Sigmoid colon (tissue), 6 donors: ENCODE measurements at regions not wholly inside any gene's neighbourhood (a gene's known extent, or its start where the extent isn't known, plus 50 kb on each side); places are given as distances from the start of the nearest gene placed in this dataset.

Experiments
- DNase-seq: peaks from one replicate; pipeline ENCODE4 v3.0.0-alpha.2; 2019
- H3K27ac ChIP-seq, 4 donors: fragments of 200-600 bp; sonication (generic); one replicate each; pipeline ENCODE4 v1.5.1; 2016 to 2019; ENCODE audit warnings: mild to moderate bottlenecking in 1 of 4
- H3K27me3 ChIP-seq, 3 donors: fragments of 200-600 bp; sonication (generic); one replicate each; pipeline ENCODE4 v1.5.1; 2019; ENCODE audit warnings: mild to moderate bottlenecking in 1 of 3
- H3K36me3 ChIP-seq, 4 donors: fragments of 200-600 bp; sonication (generic); one replicate each; pipeline ENCODE4 v1.5.1; 2016 to 2019
- H3K4me1 ChIP-seq, 4 donors: fragments of 200-600 bp; sonication (generic); one replicate each; pipeline ENCODE4 v1.5.1; 2017 to 2019
- H3K4me3 ChIP-seq, 4 donors: fragments of 200-600 bp; sonication (generic); one replicate each; pipeline ENCODE4 v1.5.1; 2017 to 2019; ENCODE audit warnings: mild to moderate bottlenecking in 2 of 4, moderate library complexity in 1 of 4
- H3K9me3 ChIP-seq, 4 donors: fragments of 200-600 bp in 3 of 4; sonication (generic) in 3 of 4; one replicate each; pipeline versions ENCODE4 v1.5.1 to v1.6.1; 2013 to 2019
- EP300 ChIP-seq, 4 donors: sonication (generic); formaldehyde crosslinking; IDR thresholded peaks; one replicate each; pipeline ENCODE4 v1.6.1; 2017; ENCODE audit warnings: antibody characterized with exemption in 4 of 4
- POLR2A ChIP-seq, 2 donors: fragments of 450-650 bp; IDR thresholded peaks; one replicate each; pipeline ENCODE4 v1.6.1; 2016; ENCODE audit warnings: antibody characterized with exemption in 2 of 2, mild to moderate bottlenecking in 2 of 2, moderate library complexity in 2 of 2
- POLR2AphosphoS5 ChIP-seq, 4 donors: sonication (generic); formaldehyde crosslinking; IDR thresholded peaks; one replicate each; pipeline ENCODE4 v1.6.1; 2017; ENCODE audit warnings: antibody characterized with exemption in 4 of 4
- WGBS, 2 donors: extraction: QIAGEN DNeasy Blood & Tissue Kit; methylation state at CpG; one replicate each; pipeline ENCODE4 v1.1.7; 2013; 5-methylcytosine and 5-hydroxymethylcytosine counted together
- intact Hi-C: fragments of 100-400 bp; cut with DNase I; formaldehyde crosslinking; loops from one replicate; pipeline ENCODE4 v1.15.1; 2023
- TF ChIP-seq, protein P1 (sequence below), 4 experiments: fragments of 450-650 bp in 3 of 4; fragments of 200-600 bp in 1 of 4; IDR thresholded peaks; one replicate each; pipeline ENCODE4 v1.5.1; 2016 to 2019; ENCODE audit warnings: antibody characterized with exemption in 4 of 4, mild to moderate bottlenecking in 3 of 4, moderate library complexity in 2 of 4
- donor health status: healthy with polysubstance abuse.
- donor health status: healthy.

DNA sequence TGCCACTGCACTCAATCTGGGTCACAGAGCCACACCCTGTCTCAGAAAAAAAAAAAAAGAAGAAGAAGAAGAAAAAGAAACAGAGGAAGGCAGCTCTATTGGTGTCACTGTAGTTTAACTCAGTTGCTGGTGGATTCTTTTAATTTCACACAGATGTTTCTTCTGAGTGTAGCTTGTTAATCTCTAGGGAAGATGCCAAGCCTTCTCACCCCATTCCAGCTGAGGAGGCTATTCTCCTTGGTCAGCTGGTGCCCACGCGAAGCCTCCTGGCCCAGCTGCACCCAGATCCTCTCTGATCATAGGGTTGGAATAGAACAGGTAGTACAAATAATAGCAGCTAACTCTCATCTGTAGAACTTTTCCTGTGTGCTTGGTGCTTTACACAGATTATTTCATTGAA, 113.8 kb upstream of the SPRY4 start:
- intact Hi-C loops = no loop called here
- no peak for DNase-seq
- 92 to 93% methylated on average over 2 of the region's 2 CpGs for WGBS, 2 donors
- Histone ChIP-seq H3K9me3 (no peaks in the 10 kb centered on the region), H3K27me3 (no peaks in the 10 kb centered on the region), H3K36me3 (no peaks in the 10 kb centered on the region), H3K4me1 (peaks cover 0 to 4% (median 0%) of the 10 kb centered on the region in 4 donors), H3K27ac (peak overlapping the region; percentile 1 to 42 (median 30)), H3K4me3 (no peak overlapping the region)
- TF ChIP-seq POLR2A (IDR thresholded peaks at IDR 0.05) = no peak
- TF ChIP-seq POLR2AphosphoS5 (IDR thresholded peaks at IDR 0.05) = no peak
- TF ChIP-seq, protein P1, sequence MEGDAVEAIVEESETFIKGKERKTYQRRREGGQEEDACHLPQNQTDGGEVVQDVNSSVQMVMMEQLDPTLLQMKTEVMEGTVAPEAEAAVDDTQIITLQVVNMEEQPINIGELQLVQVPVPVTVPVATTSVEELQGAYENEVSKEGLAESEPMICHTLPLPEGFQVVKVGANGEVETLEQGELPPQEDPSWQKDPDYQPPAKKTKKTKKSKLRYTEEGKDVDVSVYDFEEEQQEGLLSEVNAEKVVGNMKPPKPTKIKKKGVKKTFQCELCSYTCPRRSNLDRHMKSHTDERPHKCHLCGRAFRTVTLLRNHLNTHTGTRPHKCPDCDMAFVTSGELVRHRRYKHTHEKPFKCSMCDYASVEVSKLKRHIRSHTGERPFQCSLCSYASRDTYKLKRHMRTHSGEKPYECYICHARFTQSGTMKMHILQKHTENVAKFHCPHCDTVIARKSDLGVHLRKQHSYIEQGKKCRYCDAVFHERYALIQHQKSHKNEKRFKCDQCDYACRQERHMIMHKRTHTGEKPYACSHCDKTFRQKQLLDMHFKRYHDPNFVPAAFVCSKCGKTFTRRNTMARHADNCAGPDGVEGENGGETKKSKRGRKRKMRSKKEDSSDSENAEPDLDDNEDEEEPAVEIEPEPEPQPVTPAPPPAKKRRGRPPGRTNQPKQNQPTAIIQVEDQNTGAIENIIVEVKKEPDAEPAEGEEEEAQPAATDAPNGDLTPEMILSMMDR (IDR thresholded peaks at IDR 0.05) = no peak
- no peak for TF ChIP-seq EP300 (IDR thresholded peaks at IDR 0.05)

DNA sequence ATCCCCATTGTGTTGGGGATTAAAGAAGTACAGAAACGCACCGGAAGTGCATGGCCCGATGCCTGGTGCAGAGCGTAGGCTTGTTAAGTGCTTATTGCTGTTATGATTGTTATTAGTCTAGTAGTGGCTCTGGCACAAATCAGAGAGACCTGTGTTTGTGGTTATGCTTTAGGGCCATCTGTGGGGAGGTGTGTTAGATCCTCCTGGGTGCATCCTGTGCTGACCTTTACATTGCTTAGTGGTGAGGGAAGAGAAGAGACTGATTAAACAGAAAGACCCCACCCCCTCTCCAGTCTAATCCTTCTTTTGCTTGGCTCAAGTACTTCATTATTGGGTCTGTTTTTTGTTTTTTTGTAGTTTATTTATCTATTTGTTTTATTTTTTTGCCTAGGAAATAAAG, 112.7 kb upstream of the SPRY4 start:
- no peaks in the 10 kb centered on the region for H3K9me3 ChIP-seq
- H3K4me1 ChIP-seq = peaks cover 0 to 4% (median 0%) of the 10 kb centered on the region in 4 donors
- intact Hi-C loops = no loop called here
- H3K27me3 ChIP-seq = no peaks in the 10 kb centered on the region
- H3K4me3 ChIP-seq = no peak overlapping the region
- no peak overlapping the region for H3K27ac ChIP-seq
- no peaks in the 10 kb centered on the region for H3K36me3 ChIP-seq
- no peak for TF ChIP-seq POLR2AphosphoS5 (IDR thresholded peaks at IDR 0.05)
- no peak for TF ChIP-seq EP300 (IDR thresholded peaks at IDR 0.05)
- TF ChIP-seq POLR2A (IDR thresholded peaks at IDR 0.05) = no peak
- TF ChIP-seq, protein P1 (IDR thresholded peaks at IDR 0.05) = no peak
- DNase-seq = no peak
- 88 to 89% methylated on average over 4 of the region's 4 CpGs for WGBS, 2 donors

DNA sequence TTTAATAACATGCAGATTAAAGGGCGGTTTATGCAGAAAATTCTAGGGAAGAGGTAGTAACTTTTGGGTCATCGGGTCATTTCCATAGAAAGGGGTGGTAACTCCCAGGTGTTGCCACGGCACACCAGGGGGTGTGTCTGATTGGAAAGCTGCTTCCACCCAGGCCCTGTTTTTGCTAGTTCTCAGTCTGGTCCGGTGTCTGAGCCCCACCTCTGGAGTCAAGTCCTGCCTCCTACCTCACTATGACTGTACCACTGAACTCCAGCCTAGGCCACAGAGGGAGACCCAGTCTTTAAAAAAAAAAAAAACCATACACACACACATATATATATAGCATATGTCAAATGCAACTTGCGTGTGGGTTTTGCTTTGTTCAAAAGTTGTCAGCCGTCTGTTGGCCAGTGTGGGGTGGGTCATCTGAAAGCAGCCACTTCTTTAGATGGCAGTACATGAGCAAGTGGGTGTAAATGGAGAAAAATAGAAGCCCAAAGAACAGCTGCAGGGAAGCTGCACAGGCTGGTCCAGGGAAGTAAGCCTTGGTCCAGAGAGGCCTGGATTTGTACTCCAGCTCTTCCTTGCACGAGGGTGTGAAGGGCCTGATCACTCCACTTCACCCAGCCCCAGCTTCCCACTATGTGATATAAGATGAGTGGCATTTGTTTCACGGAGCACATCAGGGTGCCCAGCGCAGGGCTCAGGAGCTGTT, 110.7 kb upstream of the SPRY4 start:
- TF ChIP-seq POLR2A (IDR thresholded peaks at IDR 0.05) = no peak
- TF ChIP-seq POLR2AphosphoS5 (IDR thresholded peaks at IDR 0.05) = no peak
- TF ChIP-seq, protein P1 (IDR thresholded peaks at IDR 0.05) = no peak
- TF ChIP-seq EP300 (IDR thresholded peaks at IDR 0.05) = no peak
- 80 to 81% methylated on average over 9 of the region's 9 CpGs for WGBS, 2 donors
- intact Hi-C loops = no loop called here
- Histone ChIP-seq H3K27ac (no peak overlapping the region), H3K27me3 (no peaks in the 10 kb centered on the region), H3K9me3 (no peaks in the 10 kb centered on the region), H3K4me3 (no peak overlapping the region), H3K4me1 (peaks cover 0 to 4% (median 0%) of the 10 kb centered on the region in 4 donors), H3K36me3 (no peaks in the 10 kb centered on the region)
- DNase-seq = no peak

DNA sequence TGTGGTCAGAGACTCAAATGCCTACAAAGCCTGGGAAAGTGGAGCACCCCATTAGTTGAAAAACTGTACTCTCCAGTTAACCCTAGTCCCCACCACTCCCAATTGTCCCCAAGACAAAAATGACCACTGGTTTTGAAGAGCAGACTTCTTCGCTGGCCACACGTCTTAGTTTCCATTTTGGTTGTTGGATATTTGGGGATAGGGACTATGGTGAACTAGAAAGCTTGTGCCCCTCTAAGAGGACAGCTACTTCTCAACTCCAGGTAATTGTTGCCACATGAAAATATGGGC, 109.4 kb upstream of the SPRY4 start:
- intact Hi-C loops = no loop called here

More for the DNA sequence above, 109.4 kb upstream of the SPRY4 start:
- WGBS, 2 donors = 94 to 97% methylated on average over 2 of the region's 2 CpGs
- TF ChIP-seq, protein P1 (IDR thresholded peaks at IDR 0.05) = no peak
- TF ChIP-seq POLR2AphosphoS5 (IDR thresholded peaks at IDR 0.05) (no peak), EP300 (IDR thresholded peaks at IDR 0.05) (no peak), POLR2A (IDR thresholded peaks at IDR 0.05) (no peak)
- Histone ChIP-seq H3K36me3 (no peaks in the 10 kb centered on the region), H3K27me3 (no peaks in the 10 kb centered on the region), H3K9me3 (no peaks in the 10 kb centered on the region), H3K4me1 (peaks cover 0 to 4% (median 0%) of the 10 kb centered on the region in 4 donors), H3K27ac (no peak overlapping the region), H3K4me3 (no peak overlapping the region)
- no peak for DNase-seq
